ENCODE measurements at regions not wholly inside any gene's neighbourhood (a gene's known extent, or its start where the extent isn't known, plus 50 kb on each side); places are given as distances from the start of the nearest gene placed in this dataset.

DNA sequence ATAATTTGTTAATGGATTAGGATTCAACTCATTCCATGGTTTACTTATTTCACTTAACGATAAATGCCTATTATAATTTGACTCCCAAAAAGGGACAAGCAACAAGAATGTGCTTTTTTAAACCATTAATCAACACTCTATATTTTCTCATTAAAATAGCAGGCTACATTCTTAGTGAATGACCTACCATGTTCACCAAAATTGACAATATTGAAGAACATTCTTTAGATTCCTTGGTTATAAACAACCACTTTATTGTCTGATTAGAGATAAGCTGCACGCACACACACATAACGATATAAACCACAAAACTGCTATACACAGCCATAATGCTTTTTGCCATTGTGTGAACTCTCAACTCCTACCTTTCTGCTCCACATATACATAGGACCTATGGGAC lies 75.4 kb upstream of the LRRC7 start:
- Histone ChIP-seq H2BK120ac (ENCODE audit: insufficient read depth, low read length, poor library complexity) (no peak overlapping the region), H3K9ac (ENCODE audit: low read length) (no peak overlapping the region), H3K4me2 (ENCODE audit: low read length) (no peak overlapping the region), H2AFZ (ENCODE audit: insufficient read depth, low read length, poor library complexity) (no peak overlapping the region), H2BK12ac (ENCODE audit: low read length) (no peak overlapping the region), H3K4me1 (ENCODE audit: control insufficient read depth in 1 of 2, insufficient read depth in 2 of 2, low read length in 2 of 2) (no peaks in the 10 kb centered on the region), H2AK5ac (ENCODE audit: low read length) (no peak overlapping the region), H3K36me3 (ENCODE audit: control insufficient read depth in 1 of 2, insufficient read depth in 2 of 2, low read length in 2 of 2) (no peaks in the 10 kb centered on the region), H4K91ac (ENCODE audit: low read depth, low read length) (no peak overlapping the region), H3K27ac (ENCODE audit: low read depth, low read length) (no peak overlapping the region), H3K4ac (ENCODE audit: low read depth, low read length) (no peak overlapping the region), H4K12ac (ENCODE audit: low read depth, low read length) (no peak overlapping the region), H3K23ac (ENCODE audit: low read length) (no peak overlapping the region), H3K79me1 (ENCODE audit: low read length) (no peaks in the 10 kb centered on the region), H3K14ac (ENCODE audit: low read length) (no peak overlapping the region), H2BK5ac (ENCODE audit: low read depth, low read length, poor library complexity) (no peak overlapping the region), H3K79me2 (ENCODE audit: control insufficient read depth, insufficient read depth, low read length, poor library complexity) (no peaks in the 10 kb centered on the region), H3K18ac (ENCODE audit: low read length) (no peak overlapping the region), H3K9me3 (ENCODE audit: insufficient read depth, low read depth, low read length) (no peaks in the 10 kb centered on the region), H3K4me3 (ENCODE audit: low read depth, low read length) (no peak overlapping the region), H4K8ac (ENCODE audit: low read depth, low read length) (no peak overlapping the region), H3K27me3 (ENCODE audit: insufficient read depth, low read length) (no peaks in the 10 kb centered on the region)
- WGBS (ENCODE audit: extremely low coverage, insufficient coverage, insufficient read length) = no CpG with 5 or more reads among the region's 3 CpGs
- no peak for DNase-seq

- H3K79me2 ChIP-seq (ENCODE audit: control insufficient read depth, insufficient read depth, low read length, poor library complexity) = no peaks in the 10 kb centered on the region
- H3K27ac ChIP-seq (ENCODE audit: low read depth, low read length) = no peak overlapping the region
- H4K8ac ChIP-seq (ENCODE audit: low read depth, low read length) = no peak overlapping the region
- no peaks in the 10 kb centered on the region for H3K9me3 ChIP-seq (ENCODE audit: insufficient read depth, low read depth, low read length)
- no peak overlapping the region for H2BK120ac ChIP-seq (ENCODE audit: insufficient read depth, low read length, poor library complexity)
- no peak overlapping the region for H2BK5ac ChIP-seq (ENCODE audit: low read depth, low read length, poor library complexity)
- H3K4ac ChIP-seq (ENCODE audit: low read depth, low read length) = no peak overlapping the region
- no peak overlapping the region for H3K4me2 ChIP-seq (ENCODE audit: low read length)
- no peaks in the 10 kb centered on the region for H3K79me1 ChIP-seq (ENCODE audit: low read length)
- H3K36me3 ChIP-seq (ENCODE audit: control insufficient read depth in 1 of 2, insufficient read depth in 2 of 2, low read length in 2 of 2) = no peaks in the 10 kb centered on the region
- H3K23ac ChIP-seq (ENCODE audit: low read length) = no peak overlapping the region
- no peak overlapping the region for H2BK12ac ChIP-seq (ENCODE audit: low read length)
- no peak overlapping the region for H3K4me3 ChIP-seq (ENCODE audit: low read depth, low read length)
- no peak overlapping the region for H4K12ac ChIP-seq (ENCODE audit: low read depth, low read length)
- H3K18ac ChIP-seq (ENCODE audit: low read length) = no peak overlapping the region
- DNase-seq = peak in 1 of 2 donors; percentile 27
- H3K27me3 ChIP-seq (ENCODE audit: insufficient read depth, low read length) = no peaks in the 10 kb centered on the region
- H2AK5ac ChIP-seq (ENCODE audit: low read length) = no peak overlapping the region
- H3K14ac ChIP-seq (ENCODE audit: low read length) = no peak overlapping the region
- no peak overlapping the region for H3K9ac ChIP-seq (ENCODE audit: low read length)
- H4K91ac ChIP-seq (ENCODE audit: low read depth, low read length) = no peak overlapping the region
- H2AFZ ChIP-seq (ENCODE audit: insufficient read depth, low read length, poor library complexity) = no peak overlapping the region
- H3K4me1 ChIP-seq (ENCODE audit: control insufficient read depth in 1 of 2, insufficient read depth in 2 of 2, low read length in 2 of 2) = no peaks in the 10 kb centered on the region
These were observed 73.5 kb upstream of the LRRC7 start for GRCh38 chr1:69494221-69494620.

- no peak overlapping the region for H3K4me3 ChIP-seq (ENCODE audit: low read depth, low read length)
- no peaks in the 10 kb centered on the region for H3K4me1 ChIP-seq (ENCODE audit: control insufficient read depth in 1 of 2, insufficient read depth in 2 of 2, low read length in 2 of 2)
- H3K79me2 ChIP-seq (ENCODE audit: control insufficient read depth, insufficient read depth, low read length, poor library complexity) = no peaks in the 10 kb centered on the region
- no peak overlapping the region for H3K14ac ChIP-seq (ENCODE audit: low read length)
- no peak overlapping the region for H3K9ac ChIP-seq (ENCODE audit: low read length)
- H2BK5ac ChIP-seq (ENCODE audit: low read depth, low read length, poor library complexity) = no peak overlapping the region
- no peak overlapping the region for H2AFZ ChIP-seq (ENCODE audit: insufficient read depth, low read length, poor library complexity)
- H2BK120ac ChIP-seq (ENCODE audit: insufficient read depth, low read length, poor library complexity) = no peak overlapping the region
- no peak overlapping the region for H3K4me2 ChIP-seq (ENCODE audit: low read length)
- WGBS (ENCODE audit: extremely low coverage, insufficient coverage, insufficient read length) = no CpG with 5 or more reads among the region's 4 CpGs
- H3K27me3 ChIP-seq (ENCODE audit: insufficient read depth, low read length) = no peaks in the 10 kb centered on the region
- no peak overlapping the region for H3K18ac ChIP-seq (ENCODE audit: low read length)
- H2AK5ac ChIP-seq (ENCODE audit: low read length) = no peak overlapping the region
- H3K79me1 ChIP-seq (ENCODE audit: low read length) = no peaks in the 10 kb centered on the region
- H4K12ac ChIP-seq (ENCODE audit: low read depth, low read length) = no peak overlapping the region
- H3K36me3 ChIP-seq (ENCODE audit: control insufficient read depth in 1 of 2, insufficient read depth in 2 of 2, low read length in 2 of 2) = no peaks in the 10 kb centered on the region
- peak; percentile 37 to 76 for DNase-seq
- no peak overlapping the region for H4K8ac ChIP-seq (ENCODE audit: low read depth, low read length)
- no peaks in the 10 kb centered on the region for H3K9me3 ChIP-seq (ENCODE audit: insufficient read depth, low read depth, low read length)
- H2BK12ac ChIP-seq (ENCODE audit: low read length) = no peak overlapping the region
- H3K23ac ChIP-seq (ENCODE audit: low read length) = no peak overlapping the region
- H4K91ac ChIP-seq (ENCODE audit: low read depth, low read length) = no peak overlapping the region
- H3K4ac ChIP-seq (ENCODE audit: low read depth, low read length) = no peak overlapping the region
- no peak overlapping the region for H3K27ac ChIP-seq (ENCODE audit: low read depth, low read length)
These were observed 70.1 kb upstream of the LRRC7 start for GRCh38 chr1:69497441-69498221.

- no peak overlapping the region for H3K4ac ChIP-seq (ENCODE audit: low read depth, low read length)
- no peak overlapping the region for H3K23ac ChIP-seq (ENCODE audit: low read length)
- no peak overlapping the region for H3K4me2 ChIP-seq (ENCODE audit: low read length)
- no peak overlapping the region for H3K14ac ChIP-seq (ENCODE audit: low read length)
- DNase-seq = no peak
- H2AFZ ChIP-seq (ENCODE audit: insufficient read depth, low read length, poor library complexity) = no peak overlapping the region
- no peak overlapping the region for H2BK120ac ChIP-seq (ENCODE audit: insufficient read depth, low read length, poor library complexity)
- H3K4me3 ChIP-seq (ENCODE audit: low read depth, low read length) = no peak overlapping the region
- H4K12ac ChIP-seq (ENCODE audit: low read depth, low read length) = no peak overlapping the region
- H3K79me2 ChIP-seq (ENCODE audit: control insufficient read depth, insufficient read depth, low read length, poor library complexity) = no peaks in the 10 kb centered on the region
- no peak overlapping the region for H2AK5ac ChIP-seq (ENCODE audit: low read length)
- no peaks in the 10 kb centered on the region for H3K27me3 ChIP-seq (ENCODE audit: insufficient read depth, low read length)
- no CpG with 5 or more reads among the region's 1 CpG for WGBS (ENCODE audit: extremely low coverage, insufficient coverage, insufficient read length)
- H4K8ac ChIP-seq (ENCODE audit: low read depth, low read length) = no peak overlapping the region
- no peak overlapping the region for H3K18ac ChIP-seq (ENCODE audit: low read length)
- no peak overlapping the region for H4K91ac ChIP-seq (ENCODE audit: low read depth, low read length)
- H3K79me1 ChIP-seq (ENCODE audit: low read length) = no peaks in the 10 kb centered on the region
- H3K36me3 ChIP-seq (ENCODE audit: control insufficient read depth in 1 of 2, insufficient read depth in 2 of 2, low read length in 2 of 2) = no peaks in the 10 kb centered on the region
- no peak overlapping the region for H2BK5ac ChIP-seq (ENCODE audit: low read depth, low read length, poor library complexity)
- no peaks in the 10 kb centered on the region for H3K9me3 ChIP-seq (ENCODE audit: insufficient read depth, low read depth, low read length)
- H2BK12ac ChIP-seq (ENCODE audit: low read length) = no peak overlapping the region
- H3K9ac ChIP-seq (ENCODE audit: low read length) = no peak overlapping the region
- H3K4me1 ChIP-seq (ENCODE audit: control insufficient read depth in 1 of 2, insufficient read depth in 2 of 2, low read length in 2 of 2) = no peaks in the 10 kb centered on the region
- no peak overlapping the region for H3K27ac ChIP-seq (ENCODE audit: low read depth, low read length)
These were observed 69.0 kb upstream of the LRRC7 start for GRCh38 chr1:69498711-69499110.

Data from trophoblast cell (in vitro differentiated cells and primary cell).